LNCaP clone FGC (cell line): ENCODE measurements at regions not wholly inside any gene's neighbourhood (a gene's known extent, or its start where the extent isn't known, plus 50 kb on each side); places are given as distances from the start of the nearest gene placed in this dataset.
A peak's percentile ranks its signal among the peaks of the same experiment; 100 is the strongest.

Experiments used
- DNase-seq: peaks from one replicate; pipeline ENCODE4 v3.0.0-alpha.2; 2011; ENCODE audit warnings: low read depth
- H3K4me3 ChIP-seq: 2 replicates; pipeline ENCODE4 v1.5.1; 2011; ENCODE audit warnings: mild to moderate bottlenecking, low read depth, low read length, control low read depth
- TF ChIP-seq, protein P1 (sequence below): IDR thresholded peaks from 2 replicates; pipeline ENCODE4 v1.5.1; 2012; ENCODE audit warnings: mild to moderate bottlenecking; ENCODE audit not compliant: control insufficient read depth, insufficient read depth; ENCODE audit errors: extremely low read depth

DNA sequence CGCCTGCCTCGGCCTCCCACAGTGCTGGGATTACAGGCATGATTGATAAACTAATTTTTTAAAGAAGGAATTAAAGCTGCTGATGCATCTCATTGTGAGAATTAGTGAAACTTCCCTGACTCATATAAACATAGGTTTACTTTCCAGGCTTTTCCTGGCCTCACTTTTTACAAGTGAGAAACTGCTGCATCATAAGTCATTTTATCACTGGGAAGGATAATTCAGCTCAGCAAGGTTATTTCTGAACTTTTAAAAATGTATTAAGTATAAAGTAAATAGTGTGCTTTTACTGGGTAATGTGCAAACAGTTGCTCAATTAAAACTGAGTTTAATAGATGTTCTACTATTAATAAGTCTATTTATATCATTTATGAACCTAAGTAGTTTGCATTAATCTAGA, 1130.3 kb upstream of the CDH2 start:
- TF ChIP-seq, protein P1, sequence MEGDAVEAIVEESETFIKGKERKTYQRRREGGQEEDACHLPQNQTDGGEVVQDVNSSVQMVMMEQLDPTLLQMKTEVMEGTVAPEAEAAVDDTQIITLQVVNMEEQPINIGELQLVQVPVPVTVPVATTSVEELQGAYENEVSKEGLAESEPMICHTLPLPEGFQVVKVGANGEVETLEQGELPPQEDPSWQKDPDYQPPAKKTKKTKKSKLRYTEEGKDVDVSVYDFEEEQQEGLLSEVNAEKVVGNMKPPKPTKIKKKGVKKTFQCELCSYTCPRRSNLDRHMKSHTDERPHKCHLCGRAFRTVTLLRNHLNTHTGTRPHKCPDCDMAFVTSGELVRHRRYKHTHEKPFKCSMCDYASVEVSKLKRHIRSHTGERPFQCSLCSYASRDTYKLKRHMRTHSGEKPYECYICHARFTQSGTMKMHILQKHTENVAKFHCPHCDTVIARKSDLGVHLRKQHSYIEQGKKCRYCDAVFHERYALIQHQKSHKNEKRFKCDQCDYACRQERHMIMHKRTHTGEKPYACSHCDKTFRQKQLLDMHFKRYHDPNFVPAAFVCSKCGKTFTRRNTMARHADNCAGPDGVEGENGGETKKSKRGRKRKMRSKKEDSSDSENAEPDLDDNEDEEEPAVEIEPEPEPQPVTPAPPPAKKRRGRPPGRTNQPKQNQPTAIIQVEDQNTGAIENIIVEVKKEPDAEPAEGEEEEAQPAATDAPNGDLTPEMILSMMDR, result no peak
- peak; percentile 77 for DNase-seq
- H3K4me3 ChIP-seq, result no peak overlapping the region

DNA sequence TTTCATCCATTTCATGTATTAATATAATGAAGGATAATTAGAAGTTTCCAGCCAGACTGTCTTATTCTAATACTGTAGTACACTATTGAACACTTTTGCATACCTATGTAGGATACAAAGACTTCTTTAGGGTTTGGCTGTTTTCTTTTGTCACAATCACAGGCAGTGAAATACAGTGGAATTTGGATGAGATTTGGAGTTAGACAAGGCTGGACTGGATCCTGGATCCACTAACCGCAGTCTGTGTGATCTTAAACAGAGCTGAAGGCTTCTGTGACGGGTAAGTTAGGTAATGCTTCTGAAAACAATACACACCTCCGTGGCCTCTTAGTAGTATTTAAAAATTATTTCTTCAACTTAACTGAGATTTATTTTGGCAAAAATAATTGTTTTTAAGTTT, 1128.6 kb upstream of the CDH2 start:
- TF ChIP-seq, protein P1, result no peak
- DNase-seq, result no peak
- no peak overlapping the region for H3K4me3 ChIP-seq

DNA sequence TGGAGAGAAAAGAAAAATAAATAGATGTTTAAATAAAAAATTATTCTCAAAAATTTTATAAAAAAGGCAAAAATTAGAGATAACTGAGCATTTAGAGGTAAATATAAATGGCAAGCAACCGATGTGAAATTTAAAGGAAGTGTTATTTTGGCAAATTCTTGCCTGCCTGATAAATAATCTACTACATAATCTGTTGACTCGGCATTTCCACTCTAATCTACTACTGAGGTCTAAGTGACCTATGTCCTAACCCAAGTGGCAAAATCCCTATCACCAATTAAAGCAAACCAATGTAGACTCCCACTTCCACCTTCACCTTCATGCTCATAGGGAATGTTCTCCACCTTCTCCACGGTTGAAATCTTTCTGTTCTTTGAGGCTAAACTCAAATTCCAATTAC, 1124.1 kb upstream of the CDH2 start:
- no peak for DNase-seq
- TF ChIP-seq, protein P1, result no peak
- no peak overlapping the region for H3K4me3 ChIP-seq

DNA sequence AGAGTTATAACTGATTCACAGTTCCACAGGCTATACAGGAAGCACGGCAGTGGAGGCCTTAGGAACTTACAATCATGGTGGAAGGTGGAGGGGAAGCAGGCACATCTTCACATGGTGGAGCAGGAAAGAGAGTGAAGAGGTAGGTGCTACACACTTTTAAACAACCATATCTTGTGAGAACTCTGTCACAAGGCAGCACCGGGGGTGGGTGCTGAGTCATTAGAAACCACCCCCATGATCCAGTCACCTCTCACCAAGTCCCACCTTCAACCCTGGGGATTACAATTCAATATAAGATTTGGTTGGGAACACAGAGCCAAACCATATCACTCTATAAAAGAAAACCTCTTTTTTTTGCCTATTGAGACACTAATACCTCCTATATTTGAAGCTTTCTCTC, 1108.5 kb upstream of the CDH2 start:
- no peak for DNase-seq
- H3K4me3 ChIP-seq, result no peak overlapping the region
- TF ChIP-seq, protein P1, result no peak

DNA sequence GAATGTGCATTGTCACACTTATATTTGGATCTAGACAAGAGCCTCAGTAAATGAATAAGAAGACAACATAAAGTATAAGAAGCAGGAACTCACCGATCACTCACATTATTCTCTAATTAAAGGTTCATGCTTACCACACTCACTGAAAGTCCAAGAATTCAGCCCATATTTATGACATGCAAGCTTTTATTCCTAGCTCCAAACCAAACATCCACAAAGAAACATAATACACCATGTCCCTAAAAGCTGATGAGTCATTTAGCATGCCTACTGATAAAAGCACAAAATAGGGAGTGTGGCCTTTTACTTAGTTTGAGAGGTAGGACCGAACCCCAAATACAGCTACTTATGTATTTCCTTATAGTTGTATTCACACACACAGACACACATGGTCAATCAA, 1094.6 kb upstream of the CDH2 start:
- H3K4me3 ChIP-seq, result no peak overlapping the region
- DNase-seq, result no peak
- TF ChIP-seq, protein P1, result no peak

DNA sequence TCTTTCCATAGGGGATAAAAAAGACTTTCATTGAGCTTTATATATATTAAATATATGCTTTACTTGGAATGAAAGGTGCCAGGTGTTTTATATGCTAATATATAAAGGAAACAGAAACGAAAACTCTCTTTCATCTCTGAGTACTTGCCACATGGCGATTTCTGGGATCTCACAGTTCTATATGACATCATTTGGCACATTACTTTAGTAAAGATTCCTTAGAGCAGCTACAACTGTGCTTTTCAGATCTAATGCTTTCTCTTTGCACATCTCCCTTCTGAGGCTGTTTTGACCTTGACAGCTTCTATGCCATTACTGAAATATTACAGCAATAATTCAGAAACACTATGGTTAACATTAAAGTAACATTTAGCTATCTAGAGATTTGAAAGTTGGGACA, 1082.9 kb upstream of the CDH2 start:
- DNase-seq, result no peak

DNA sequence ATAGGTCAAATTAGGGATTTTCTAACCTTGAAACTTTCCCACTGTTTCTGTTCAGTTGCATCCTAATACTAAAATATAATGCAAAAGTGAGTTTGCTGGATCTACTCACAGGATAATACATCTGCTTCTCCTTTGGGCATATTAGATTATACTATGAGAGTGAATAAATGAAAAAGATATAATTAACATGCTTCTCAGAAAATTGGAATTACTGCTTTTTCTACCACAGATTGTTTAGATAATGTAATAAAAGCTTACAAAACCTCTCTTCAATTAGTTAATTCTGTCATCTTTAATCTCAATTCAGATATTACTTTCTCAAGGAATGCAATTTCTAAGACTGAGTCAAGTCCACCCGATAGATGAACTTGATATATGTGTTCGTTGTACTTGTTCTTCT, 1077.2 kb upstream of the CDH2 start:
- no peak overlapping the region for H3K4me3 ChIP-seq
- TF ChIP-seq, protein P1, result no peak
- DNase-seq, result no peak

More for the DNA sequence above, 1082.9 kb upstream of the CDH2 start:
- H3K4me3 ChIP-seq, result no peak overlapping the region
- TF ChIP-seq, protein P1, result no peak
